ENCODE measurements at regions not wholly inside any gene's neighbourhood (a gene's known extent, or its start where the extent isn't known, plus 50 kb on each side); places are given as distances from the start of the nearest gene placed in this dataset.

GRCh38 chr4:125958519-125958918 lies 643.8 kb downstream of the FAT4 start:
- Histone ChIP-seq H3K4me2 (ENCODE audit: insufficient read depth, low read length) (no peak overlapping the region), H3K9me3 (ENCODE audit: insufficient read depth, low read length, severe bottlenecking) (no peaks in the 10 kb centered on the region), H3K27me3 (ENCODE audit: insufficient read depth, low read length, poor library complexity) (no peaks in the 10 kb centered on the region), H3K4me1 (ENCODE audit: insufficient read depth, low read length) (no peaks in the 10 kb centered on the region), H3K4me3 (ENCODE audit: low read depth in 1 of 2, low read length in 2 of 2) (no peak overlapping the region), H2AFZ (ENCODE audit: low read depth, low read length) (no peak overlapping the region), H3K27ac (ENCODE audit: low read length) (no peak overlapping the region), H4K20me1 (ENCODE audit: insufficient read depth, low read length) (no peaks in the 10 kb centered on the region), H3K9ac (ENCODE audit: low read depth, low read length) (no peak overlapping the region), H3K36me3 (ENCODE audit: insufficient read depth, low read length) (no peaks in the 10 kb centered on the region), H3K79me2 (ENCODE audit: insufficient read depth, low read length) (no peaks in the 10 kb centered on the region)
- TF ChIP-seq EZH2 (IDR thresholded peaks at IDR 0.05; ENCODE audit: borderline replicate concordance, low read depth, low read length, severe bottlenecking) = no peak
- no peak for TF ChIP-seq CTCF (IDR thresholded peaks at IDR 0.05; ENCODE audit: borderline replicate concordance, extremely low read depth, low read length, poor library complexity, severe bottlenecking)
- ATAC-seq (ENCODE audit: insufficient read depth, low read depth) (no peak), DNase-seq (no peak)

GRCh38 chr4:125961626-125962025 lies 646.9 kb downstream of the FAT4 start:
- DNase-seq (no peak), ATAC-seq (ENCODE audit: insufficient read depth, low read depth) (no peak)
- no peaks in the 10 kb centered on the region for H3K4me1 ChIP-seq (ENCODE audit: insufficient read depth, low read length)
- no peak for TF ChIP-seq CTCF (IDR thresholded peaks at IDR 0.05; ENCODE audit: borderline replicate concordance, extremely low read depth, low read length, poor library complexity, severe bottlenecking)
- H4K20me1 ChIP-seq (ENCODE audit: insufficient read depth, low read length) = no peaks in the 10 kb centered on the region
- no peak overlapping the region for H3K4me2 ChIP-seq (ENCODE audit: insufficient read depth, low read length)
- no peak overlapping the region for H3K27ac ChIP-seq (ENCODE audit: low read length)
- no peak overlapping the region for H3K4me3 ChIP-seq (ENCODE audit: low read depth in 1 of 2, low read length in 2 of 2)
- no peaks in the 10 kb centered on the region for H3K36me3 ChIP-seq (ENCODE audit: insufficient read depth, low read length)
- no peaks in the 10 kb centered on the region for H3K9me3 ChIP-seq (ENCODE audit: insufficient read depth, low read length, severe bottlenecking)
- H3K9ac ChIP-seq (ENCODE audit: low read depth, low read length) = no peak overlapping the region
- H3K79me2 ChIP-seq (ENCODE audit: insufficient read depth, low read length) = no peaks in the 10 kb centered on the region
- no peak overlapping the region for H2AFZ ChIP-seq (ENCODE audit: low read depth, low read length)
- no peaks in the 10 kb centered on the region for H3K27me3 ChIP-seq (ENCODE audit: insufficient read depth, low read length, poor library complexity)

- TF ChIP-seq EZH2 (IDR thresholded peaks at IDR 0.05; ENCODE audit: borderline replicate concordance, low read depth, low read length, severe bottlenecking) (no peak), CTCF (IDR thresholded peaks at IDR 0.05; ENCODE audit: borderline replicate concordance, extremely low read depth, low read length, poor library complexity, severe bottlenecking) (no peak)
- no peak overlapping the region for H3K4me3 ChIP-seq (ENCODE audit: low read depth in 1 of 2, low read length in 2 of 2)
- H3K36me3 ChIP-seq (ENCODE audit: insufficient read depth, low read length) = no peaks in the 10 kb centered on the region
- H3K9ac ChIP-seq (ENCODE audit: low read depth, low read length) = no peak overlapping the region
- H3K9me3 ChIP-seq (ENCODE audit: insufficient read depth, low read length, severe bottlenecking) = no peaks in the 10 kb centered on the region
- H2AFZ ChIP-seq (ENCODE audit: low read depth, low read length) = no peak overlapping the region
- no peaks in the 10 kb centered on the region for H3K79me2 ChIP-seq (ENCODE audit: insufficient read depth, low read length)
- no peak overlapping the region for H3K27ac ChIP-seq (ENCODE audit: low read length)
- H3K4me2 ChIP-seq (ENCODE audit: insufficient read depth, low read length) = no peak overlapping the region
- DNase-seq (no peak), ATAC-seq (ENCODE audit: insufficient read depth, low read depth) (no peak)
- H3K27me3 ChIP-seq (ENCODE audit: insufficient read depth, low read length, poor library complexity) = no peaks in the 10 kb centered on the region
- no peaks in the 10 kb centered on the region for H3K4me1 ChIP-seq (ENCODE audit: insufficient read depth, low read length)
- no peaks in the 10 kb centered on the region for H4K20me1 ChIP-seq (ENCODE audit: insufficient read depth, low read length)
Observed at GRCh38 chr4:125975861-125976397, 661.2 kb downstream of the FAT4 start.

GRCh38 chr4:125979950-125980349 lies 665.2 kb downstream of the FAT4 start:
- DNase-seq (no peak), ATAC-seq (ENCODE audit: insufficient read depth, low read depth) (no peak)
- Histone ChIP-seq H3K9me3 (ENCODE audit: insufficient read depth, low read length, severe bottlenecking) (no peaks in the 10 kb centered on the region), H3K4me1 (ENCODE audit: insufficient read depth, low read length) (no peaks in the 10 kb centered on the region), H4K20me1 (ENCODE audit: insufficient read depth, low read length) (no peaks in the 10 kb centered on the region), H3K27ac (ENCODE audit: low read length) (no peak overlapping the region), H3K4me3 (ENCODE audit: low read depth in 1 of 2, low read length in 2 of 2) (no peak overlapping the region), H3K36me3 (ENCODE audit: insufficient read depth, low read length) (no peaks in the 10 kb centered on the region), H3K27me3 (ENCODE audit: insufficient read depth, low read length, poor library complexity) (no peaks in the 10 kb centered on the region), H3K9ac (ENCODE audit: low read depth, low read length) (no peak overlapping the region), H2AFZ (ENCODE audit: low read depth, low read length) (no peak overlapping the region), H3K4me2 (ENCODE audit: insufficient read depth, low read length) (no peak overlapping the region), H3K79me2 (ENCODE audit: insufficient read depth, low read length) (no peaks in the 10 kb centered on the region)
- no peak for TF ChIP-seq CTCF (IDR thresholded peaks at IDR 0.05; ENCODE audit: borderline replicate concordance, extremely low read depth, low read length, poor library complexity, severe bottlenecking)
- TF ChIP-seq EZH2 (IDR thresholded peaks at IDR 0.05; ENCODE audit: borderline replicate concordance, low read depth, low read length, severe bottlenecking) = no peak
